WTC11 (cell line): ENCODE measurements at regions not wholly inside any gene's neighbourhood (a gene's known extent, or its start where the extent isn't known, plus 50 kb on each side); places are given as distances from the start of the nearest gene placed in this dataset.

Experiments
- ATAC-seq: fragments of 200-7000 bp; cut with Tn5 transposase; 2 replicates; pipeline ENCODE4 v1.10.0; 2021; ENCODE audit warnings: mild to moderate bottlenecking, moderate library complexity
- CTCF ChIA-PET: fragments of 300-600 bp; sonication (Branson Sonifier 250); formaldehyde crosslinking; loops from one replicate; lab custom pipeline; 2021; ENCODE audit warnings: antibody characterized with exemption; lab: Charles Lee
- POLR2A ChIA-PET: fragments of 350-600 bp; sonication (Branson Sonifier 250); formaldehyde crosslinking; loops from one replicate; lab custom pipeline; 2021; ENCODE audit warnings: antibody characterized with exemption; lab: Charles Lee
- DNase-seq: peaks from one replicate; pipeline ENCODE4 v3.0.0; 2021; ENCODE audit warnings: low spot score
- H3K27ac Mint-ChIP-seq: 2 replicates; pipeline ENCODE4 v1.8.0; 2021; ENCODE audit warnings: mixed read lengths
- H3K27me3 Mint-ChIP-seq: 2 replicates; pipeline ENCODE4 v1.8.0; 2021; ENCODE audit warnings: low read depth, mild to moderate bottlenecking, moderate library complexity, mixed read lengths
- H3K36me3 Mint-ChIP-seq: 2 replicates; pipeline ENCODE4 v1.8.0; 2021; ENCODE audit warnings: mixed read lengths
- H3K4me1 Mint-ChIP-seq: 2 replicates; pipeline ENCODE4 v1.8.0; 2022; ENCODE audit warnings: mixed read lengths
- H3K4me3 Mint-ChIP-seq: 2 replicates; pipeline ENCODE4 v1.8.0; 2021; ENCODE audit warnings: mild to moderate bottlenecking, moderate library complexity, mixed read lengths
- H3K9me3 Mint-ChIP-seq: 2 replicates; pipeline ENCODE4 v1.8.0; 2021; ENCODE audit warnings: mixed read lengths
- ETV6 ChIP-seq: sonication (generic); formaldehyde crosslinking; IDR thresholded peaks from 2 replicates; pipeline ENCODE4 v1.8.1; 2022; ENCODE audit warnings: mild to moderate bottlenecking, missing genetic modification reagents
- GRHL2 ChIP-seq: fragments of 250-450 bp; sonication (Bioruptor Pico); IDR thresholded peaks from 2 replicates; pipeline ENCODE4 v1.8.0; 2022; ENCODE audit warnings: mild to moderate bottlenecking, moderate library complexity; ENCODE audit not compliant: insufficient replicate concordance, severe bottlenecking
- NFE2L1 ChIP-seq: sonication (generic); formaldehyde crosslinking; IDR thresholded peaks from 2 replicates; pipeline ENCODE4 v1.8.1; 2023; ENCODE audit warnings: missing genetic modification reagents
- NFYB ChIP-seq: sonication (generic); formaldehyde crosslinking; conservative IDR thresholded peaks from 2 replicates; pipeline ENCODE4 v1.8.0; 2022; ENCODE audit warnings: low read depth, missing genetic modification reagents
- NR1H2 ChIP-seq: sonication (generic); formaldehyde crosslinking; IDR thresholded peaks from 2 replicates; pipeline ENCODE4 v1.9.0; 2021; ENCODE audit warnings: mild to moderate bottlenecking, moderate library complexity, missing genetic modification reagents
- PRRX2 ChIP-seq: fragments of 250-450 bp; sonication (Bioruptor Pico); IDR thresholded peaks from 2 replicates; pipeline ENCODE4 v1.8.0; 2021; ENCODE audit warnings: mild to moderate bottlenecking
- RELA ChIP-seq: sonication (generic); formaldehyde crosslinking; IDR thresholded peaks from 2 replicates; pipeline ENCODE4 v1.8.1; 2022; ENCODE audit warnings: missing genetic modification reagents, mild to moderate bottlenecking, borderline replicate concordance
- SMAD3 ChIP-seq: sonication (generic); formaldehyde crosslinking; IDR thresholded peaks from 2 replicates; pipeline ENCODE4 v1.8.0; 2022; ENCODE audit warnings: missing genetic modification reagents, mild to moderate bottlenecking, borderline replicate concordance
- TEAD1 ChIP-seq: sonication (generic); formaldehyde crosslinking; IDR thresholded peaks from 2 replicates; pipeline ENCODE4 v1.8.0; 2022; ENCODE audit warnings: mild to moderate bottlenecking, missing genetic modification reagents
- ZNF138 ChIP-seq: sonication (generic); formaldehyde crosslinking; conservative IDR thresholded peaks from 2 replicates; pipeline ENCODE4 v1.8.1; 2022; ENCODE audit warnings: mild to moderate bottlenecking, moderate library complexity, missing genetic modification reagents
- ZNF232 ChIP-seq: sonication (generic); formaldehyde crosslinking; IDR thresholded peaks from 2 replicates; pipeline ENCODE4 v1.8.0; 2022; ENCODE audit warnings: mild to moderate bottlenecking, missing genetic modification reagents
- TF ChIP-seq, protein P1 (sequence below): sonication (generic); formaldehyde crosslinking; IDR thresholded peaks from 2 replicates; pipeline ENCODE4 v1.8.0; 2022; ENCODE audit warnings: mild to moderate bottlenecking, missing genetic modification reagents
- TF ChIP-seq, protein P2 (sequence below): sonication (generic); formaldehyde crosslinking; IDR thresholded peaks from 2 replicates; pipeline ENCODE4 v1.8.0; 2022; ENCODE audit warnings: mild to moderate bottlenecking, missing genetic modification reagents
- TF ChIP-seq, protein P3 (sequence below): sonication (generic); formaldehyde crosslinking; conservative IDR thresholded peaks from 2 replicates; pipeline ENCODE4 v1.8.1; 2023; ENCODE audit warnings: mild to moderate bottlenecking, low read depth, missing genetic modification reagents, moderate library complexity
- TF ChIP-seq, protein P4 (sequence below): fragments of 250-450 bp; sonication (Bioruptor Pico); IDR thresholded peaks from 2 replicates; pipeline ENCODE4 v1.9.0; 2021; ENCODE audit warnings: mild to moderate bottlenecking, borderline replicate concordance
- TF ChIP-seq, protein P5 (sequence below): sonication (generic); formaldehyde crosslinking; conservative IDR thresholded peaks from 2 replicates; pipeline ENCODE4 v1.8.1; 2022; ENCODE audit warnings: mild to moderate bottlenecking, missing genetic modification reagents
- TF ChIP-seq, protein P6 (sequence below): fragments of 250-450 bp; sonication (Bioruptor Pico); conservative IDR thresholded peaks from 2 replicates; pipeline ENCODE4 v1.9.0; 2021; ENCODE audit warnings: mild to moderate bottlenecking
- TF ChIP-seq, protein P7 (sequence below): fragments of 200-600 bp; IDR thresholded peaks from 2 replicates; pipeline ENCODE4 v1.8.0; 2022; ENCODE audit warnings: antibody characterized with exemption

DNA sequence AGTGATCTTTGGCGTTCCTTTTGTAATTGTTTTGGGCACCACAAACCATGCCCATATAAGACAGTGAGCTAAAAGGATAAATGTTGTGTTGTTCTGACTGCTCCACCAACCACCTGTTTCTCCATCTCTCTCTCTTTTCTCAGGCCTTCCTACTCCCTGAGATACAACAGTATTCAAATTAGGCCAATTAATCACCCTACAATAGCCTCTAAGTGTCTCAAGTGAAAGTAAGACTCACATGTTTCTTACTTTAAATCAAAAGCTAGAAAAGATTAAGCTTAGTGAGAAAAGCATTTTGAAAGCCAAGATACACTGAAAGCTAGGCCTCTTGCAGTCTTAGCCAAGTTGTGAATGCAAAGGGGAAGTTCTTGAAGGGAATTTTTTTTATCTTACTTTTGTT is 268.8 kb upstream of the NREP start:
- DNase-seq (no peak), ATAC-seq (no peak)
- no peaks in the 10 kb centered on the region for H3K27me3 Mint-ChIP-seq
- POLR2A ChIA-PET = no interaction called here
- TF ChIP-seq ETV6 (CRISPR knock-in tag) (no peak), GRHL2 (no peak), RELA (CRISPR knock-in tag) (no peak)
- TF ChIP-seq, protein P1, sequence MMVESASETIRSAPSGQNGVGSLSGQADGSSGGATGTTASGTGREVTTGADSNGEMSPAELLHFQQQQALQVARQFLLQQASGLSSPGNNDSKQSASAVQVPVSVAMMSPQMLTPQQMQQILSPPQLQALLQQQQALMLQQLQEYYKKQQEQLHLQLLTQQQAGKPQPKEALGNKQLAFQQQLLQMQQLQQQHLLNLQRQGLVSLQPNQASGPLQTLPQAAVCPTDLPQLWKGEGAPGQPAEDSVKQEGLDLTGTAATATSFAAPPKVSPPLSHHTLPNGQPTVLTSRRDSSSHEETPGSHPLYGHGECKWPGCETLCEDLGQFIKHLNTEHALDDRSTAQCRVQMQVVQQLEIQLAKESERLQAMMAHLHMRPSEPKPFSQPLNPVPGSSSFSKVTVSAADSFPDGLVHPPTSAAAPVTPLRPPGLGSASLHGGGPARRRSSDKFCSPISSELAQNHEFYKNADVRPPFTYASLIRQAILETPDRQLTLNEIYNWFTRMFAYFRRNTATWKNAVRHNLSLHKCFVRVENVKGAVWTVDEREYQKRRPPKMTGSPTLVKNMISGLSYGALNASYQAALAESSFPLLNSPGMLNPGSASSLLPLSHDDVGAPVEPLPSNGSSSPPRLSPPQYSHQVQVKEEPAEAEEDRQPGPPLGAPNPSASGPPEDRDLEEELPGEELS (CRISPR knock-in tag) = no peak
- TF ChIP-seq, protein P2, sequence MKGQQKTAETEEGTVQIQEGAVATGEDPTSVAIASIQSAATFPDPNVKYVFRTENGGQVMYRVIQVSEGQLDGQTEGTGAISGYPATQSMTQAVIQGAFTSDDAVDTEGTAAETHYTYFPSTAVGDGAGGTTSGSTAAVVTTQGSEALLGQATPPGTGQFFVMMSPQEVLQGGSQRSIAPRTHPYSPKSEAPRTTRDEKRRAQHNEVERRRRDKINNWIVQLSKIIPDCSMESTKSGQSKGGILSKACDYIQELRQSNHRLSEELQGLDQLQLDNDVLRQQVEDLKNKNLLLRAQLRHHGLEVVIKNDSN (CRISPR knock-in tag) = no peak
- H3K9me3 Mint-ChIP-seq = no peaks in the 10 kb centered on the region
- no peaks in the 10 kb centered on the region for H3K4me1 Mint-ChIP-seq
- CTCF ChIA-PET = no interaction called here
- no peak overlapping the region for H3K27ac Mint-ChIP-seq
- H3K4me3 Mint-ChIP-seq = no peak overlapping the region
- no peaks in the 10 kb centered on the region for H3K36me3 Mint-ChIP-seq

DNA sequence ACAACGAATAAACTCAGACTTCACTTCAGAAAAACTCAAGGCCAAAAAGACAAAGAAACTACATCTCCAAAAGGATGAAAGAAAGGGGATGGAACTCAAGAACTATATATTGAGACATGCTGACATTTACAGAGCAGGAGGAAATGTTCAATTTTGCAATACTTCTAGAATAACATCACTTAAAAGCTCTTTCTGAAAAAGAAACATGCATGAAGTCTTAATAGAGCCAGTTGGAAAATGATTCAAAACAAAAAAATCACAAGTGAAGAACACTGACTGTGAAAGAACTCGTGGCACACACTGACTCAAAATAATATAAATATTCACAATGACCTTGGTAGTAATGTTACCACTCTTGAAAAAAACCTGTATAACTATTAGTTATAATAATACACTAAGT is 267.8 kb upstream of the NREP start:
- POLR2A ChIA-PET = no interaction called here
- Mint-ChIP-seq H3K9me3 (no peaks in the 10 kb centered on the region), H3K27me3 (no peaks in the 10 kb centered on the region), H3K27ac (no peak overlapping the region), H3K4me3 (no peak overlapping the region), H3K4me1 (no peaks in the 10 kb centered on the region), H3K36me3 (no peaks in the 10 kb centered on the region)
- no peak for ATAC-seq
- CTCF ChIA-PET = no interaction called here
- DNase-seq = no peak
- TF ChIP-seq, protein P3, sequence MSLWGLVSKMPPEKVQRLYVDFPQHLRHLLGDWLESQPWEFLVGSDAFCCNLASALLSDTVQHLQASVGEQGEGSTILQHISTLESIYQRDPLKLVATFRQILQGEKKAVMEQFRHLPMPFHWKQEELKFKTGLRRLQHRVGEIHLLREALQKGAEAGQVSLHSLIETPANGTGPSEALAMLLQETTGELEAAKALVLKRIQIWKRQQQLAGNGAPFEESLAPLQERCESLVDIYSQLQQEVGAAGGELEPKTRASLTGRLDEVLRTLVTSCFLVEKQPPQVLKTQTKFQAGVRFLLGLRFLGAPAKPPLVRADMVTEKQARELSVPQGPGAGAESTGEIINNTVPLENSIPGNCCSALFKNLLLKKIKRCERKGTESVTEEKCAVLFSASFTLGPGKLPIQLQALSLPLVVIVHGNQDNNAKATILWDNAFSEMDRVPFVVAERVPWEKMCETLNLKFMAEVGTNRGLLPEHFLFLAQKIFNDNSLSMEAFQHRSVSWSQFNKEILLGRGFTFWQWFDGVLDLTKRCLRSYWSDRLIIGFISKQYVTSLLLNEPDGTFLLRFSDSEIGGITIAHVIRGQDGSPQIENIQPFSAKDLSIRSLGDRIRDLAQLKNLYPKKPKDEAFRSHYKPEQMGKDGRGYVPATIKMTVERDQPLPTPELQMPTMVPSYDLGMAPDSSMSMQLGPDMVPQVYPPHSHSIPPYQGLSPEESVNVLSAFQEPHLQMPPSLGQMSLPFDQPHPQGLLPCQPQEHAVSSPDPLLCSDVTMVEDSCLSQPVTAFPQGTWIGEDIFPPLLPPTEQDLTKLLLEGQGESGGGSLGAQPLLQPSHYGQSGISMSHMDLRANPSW = no peak
- TF ChIP-seq ZNF138 (CRISPR knock-in tag) (no peak), SMAD3 (CRISPR knock-in tag) (no peak), TEAD1 (no peak), NFYB (CRISPR knock-in tag) (no peak), NFE2L1 (CRISPR knock-in tag) (no peak), ZNF232 (no peak), PRRX2 (CRISPR knock-in tag) (no peak), NR1H2 (CRISPR knock-in tag) (no peak)
- TF ChIP-seq, protein P1 (CRISPR knock-in tag) = no peak
- TF ChIP-seq, protein P4, sequence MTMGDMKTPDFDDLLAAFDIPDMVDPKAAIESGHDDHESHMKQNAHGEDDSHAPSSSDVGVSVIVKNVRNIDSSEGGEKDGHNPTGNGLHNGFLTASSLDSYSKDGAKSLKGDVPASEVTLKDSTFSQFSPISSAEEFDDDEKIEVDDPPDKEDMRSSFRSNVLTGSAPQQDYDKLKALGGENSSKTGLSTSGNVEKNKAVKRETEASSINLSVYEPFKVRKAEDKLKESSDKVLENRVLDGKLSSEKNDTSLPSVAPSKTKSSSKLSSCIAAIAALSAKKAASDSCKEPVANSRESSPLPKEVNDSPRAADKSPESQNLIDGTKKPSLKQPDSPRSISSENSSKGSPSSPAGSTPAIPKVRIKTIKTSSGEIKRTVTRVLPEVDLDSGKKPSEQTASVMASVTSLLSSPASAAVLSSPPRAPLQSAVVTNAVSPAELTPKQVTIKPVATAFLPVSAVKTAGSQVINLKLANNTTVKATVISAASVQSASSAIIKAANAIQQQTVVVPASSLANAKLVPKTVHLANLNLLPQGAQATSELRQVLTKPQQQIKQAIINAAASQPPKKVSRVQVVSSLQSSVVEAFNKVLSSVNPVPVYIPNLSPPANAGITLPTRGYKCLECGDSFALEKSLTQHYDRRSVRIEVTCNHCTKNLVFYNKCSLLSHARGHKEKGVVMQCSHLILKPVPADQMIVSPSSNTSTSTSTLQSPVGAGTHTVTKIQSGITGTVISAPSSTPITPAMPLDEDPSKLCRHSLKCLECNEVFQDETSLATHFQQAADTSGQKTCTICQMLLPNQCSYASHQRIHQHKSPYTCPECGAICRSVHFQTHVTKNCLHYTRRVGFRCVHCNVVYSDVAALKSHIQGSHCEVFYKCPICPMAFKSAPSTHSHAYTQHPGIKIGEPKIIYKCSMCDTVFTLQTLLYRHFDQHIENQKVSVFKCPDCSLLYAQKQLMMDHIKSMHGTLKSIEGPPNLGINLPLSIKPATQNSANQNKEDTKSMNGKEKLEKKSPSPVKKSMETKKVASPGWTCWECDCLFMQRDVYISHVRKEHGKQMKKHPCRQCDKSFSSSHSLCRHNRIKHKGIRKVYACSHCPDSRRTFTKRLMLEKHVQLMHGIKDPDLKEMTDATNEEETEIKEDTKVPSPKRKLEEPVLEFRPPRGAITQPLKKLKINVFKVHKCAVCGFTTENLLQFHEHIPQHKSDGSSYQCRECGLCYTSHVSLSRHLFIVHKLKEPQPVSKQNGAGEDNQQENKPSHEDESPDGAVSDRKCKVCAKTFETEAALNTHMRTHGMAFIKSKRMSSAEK (CRISPR knock-in tag) = no peak
- TF ChIP-seq, protein P5, sequence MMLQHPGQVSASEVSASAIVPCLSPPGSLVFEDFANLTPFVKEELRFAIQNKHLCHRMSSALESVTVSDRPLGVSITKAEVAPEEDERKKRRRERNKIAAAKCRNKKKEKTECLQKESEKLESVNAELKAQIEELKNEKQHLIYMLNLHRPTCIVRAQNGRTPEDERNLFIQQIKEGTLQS (CRISPR knock-in tag) = no peak
- TF ChIP-seq, protein P6, sequence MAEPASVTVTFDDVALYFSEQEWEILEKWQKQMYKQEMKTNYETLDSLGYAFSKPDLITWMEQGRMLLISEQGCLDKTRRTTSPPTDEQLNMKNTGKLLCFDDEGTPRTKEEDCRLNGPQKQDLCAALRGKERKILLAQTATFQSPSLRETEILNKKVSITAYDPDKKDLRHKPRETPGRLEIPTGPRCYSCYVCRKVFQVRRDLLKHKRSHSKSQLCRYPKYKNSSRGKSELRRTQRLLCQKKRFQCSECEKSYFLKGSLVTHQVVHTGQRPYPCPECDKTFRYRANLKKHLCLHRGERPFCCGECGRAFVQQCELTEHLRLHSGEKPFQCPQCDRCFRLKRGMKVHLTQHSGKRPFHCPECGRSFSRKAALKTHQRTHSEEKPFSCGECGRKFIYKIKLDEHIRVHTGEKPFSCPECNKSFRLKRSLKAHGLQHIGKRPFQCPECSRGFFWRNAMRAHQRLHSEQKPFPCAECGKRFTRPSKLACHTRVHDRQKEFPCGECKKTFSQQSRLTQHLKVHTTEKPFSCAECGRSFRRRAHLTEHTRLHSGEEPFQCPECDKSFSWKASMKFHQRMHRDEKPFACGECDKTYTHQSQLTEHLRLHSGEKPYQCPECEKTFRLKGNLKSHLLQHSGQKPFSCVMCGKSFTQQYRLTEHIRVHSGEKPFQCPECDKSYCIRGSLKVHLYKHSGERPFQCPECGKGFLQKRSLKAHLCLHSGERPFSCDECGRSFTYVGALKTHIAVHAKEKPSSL (CRISPR knock-in tag) = no peak
- TF ChIP-seq, protein P7, sequence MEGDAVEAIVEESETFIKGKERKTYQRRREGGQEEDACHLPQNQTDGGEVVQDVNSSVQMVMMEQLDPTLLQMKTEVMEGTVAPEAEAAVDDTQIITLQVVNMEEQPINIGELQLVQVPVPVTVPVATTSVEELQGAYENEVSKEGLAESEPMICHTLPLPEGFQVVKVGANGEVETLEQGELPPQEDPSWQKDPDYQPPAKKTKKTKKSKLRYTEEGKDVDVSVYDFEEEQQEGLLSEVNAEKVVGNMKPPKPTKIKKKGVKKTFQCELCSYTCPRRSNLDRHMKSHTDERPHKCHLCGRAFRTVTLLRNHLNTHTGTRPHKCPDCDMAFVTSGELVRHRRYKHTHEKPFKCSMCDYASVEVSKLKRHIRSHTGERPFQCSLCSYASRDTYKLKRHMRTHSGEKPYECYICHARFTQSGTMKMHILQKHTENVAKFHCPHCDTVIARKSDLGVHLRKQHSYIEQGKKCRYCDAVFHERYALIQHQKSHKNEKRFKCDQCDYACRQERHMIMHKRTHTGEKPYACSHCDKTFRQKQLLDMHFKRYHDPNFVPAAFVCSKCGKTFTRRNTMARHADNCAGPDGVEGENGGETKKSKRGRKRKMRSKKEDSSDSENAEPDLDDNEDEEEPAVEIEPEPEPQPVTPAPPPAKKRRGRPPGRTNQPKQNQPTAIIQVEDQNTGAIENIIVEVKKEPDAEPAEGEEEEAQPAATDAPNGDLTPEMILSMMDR = no peak
